ENCODE measurements at regions not wholly inside any gene's neighbourhood (a gene's known extent, or its start where the extent isn't known, plus 50 kb on each side); places are given as distances from the start of the nearest gene placed in this dataset.

GRCh38 chr10:111933937-111934336, 249.6 kb downstream of the GPAM start (continued):
- TF ChIP-seq PML (IDR thresholded peaks at IDR 0.05; ENCODE audit: low read length) (no peak), SP1 (IDR thresholded peaks at IDR 0.05; ENCODE audit: low read depth, low read length) (no peak), POLR2A (IDR thresholded peaks at IDR 0.05; ENCODE audit: low read depth, low read length) (no peak), ELK1 (IDR thresholded peaks at IDR 0.05; ENCODE audit: low read depth, low read length) (no peak), BCLAF1 (IDR thresholded peaks at IDR 0.05) (no peak), CHD1 (IDR thresholded peaks at IDR 0.05; ENCODE audit: low read depth, low read length) (no peak)
- TF ChIP-seq, protein P1, sequence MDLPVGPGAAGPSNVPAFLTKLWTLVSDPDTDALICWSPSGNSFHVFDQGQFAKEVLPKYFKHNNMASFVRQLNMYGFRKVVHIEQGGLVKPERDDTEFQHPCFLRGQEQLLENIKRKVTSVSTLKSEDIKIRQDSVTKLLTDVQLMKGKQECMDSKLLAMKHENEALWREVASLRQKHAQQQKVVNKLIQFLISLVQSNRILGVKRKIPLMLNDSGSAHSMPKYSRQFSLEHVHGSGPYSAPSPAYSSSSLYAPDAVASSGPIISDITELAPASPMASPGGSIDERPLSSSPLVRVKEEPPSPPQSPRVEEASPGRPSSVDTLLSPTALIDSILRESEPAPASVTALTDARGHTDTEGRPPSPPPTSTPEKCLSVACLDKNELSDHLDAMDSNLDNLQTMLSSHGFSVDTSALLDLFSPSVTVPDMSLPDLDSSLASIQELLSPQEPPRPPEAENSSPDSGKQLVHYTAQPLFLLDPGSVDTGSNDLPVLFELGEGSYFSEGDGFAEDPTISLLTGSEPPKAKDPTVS (IDR thresholded peaks at IDR 0.05; ENCODE audit: low read depth, low read length): no peak

DNA sequence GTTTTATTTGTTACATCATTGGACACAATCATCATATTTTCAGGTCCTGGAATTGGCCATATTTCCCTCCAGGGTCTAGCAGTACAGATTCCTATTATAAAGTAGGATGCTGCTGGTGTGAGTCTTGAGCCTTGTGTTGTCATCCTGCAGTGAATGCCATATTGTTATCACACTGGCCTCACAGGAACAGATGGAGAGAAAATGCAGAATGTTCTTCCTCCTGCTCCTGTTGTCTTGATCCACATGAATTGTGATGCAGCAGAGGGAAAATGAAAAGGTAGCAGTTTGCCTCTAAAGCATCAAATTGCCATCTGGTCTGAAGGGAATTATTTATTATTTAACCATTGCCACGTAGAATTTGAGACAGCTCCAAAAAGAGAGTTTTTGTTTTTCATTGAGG, 248.6 kb downstream of the GPAM start:
- ChIA-PET CTCF (interaction anchor here (0.5 kb wide), 1 partner anchor 88 kb away, joined by 4 read pairs; no protein-coding TSS in a partner anchor), POLR2A (no interaction called here), SMC1A (ENCODE audit: uncharacterized antibody, unreplicated experiment) (no interaction called here), RAD21 (ENCODE audit: unreplicated experiment) (no interaction called here)
- H3K9me3 ChIP-seq (replicated peaks; ENCODE audit: control insufficient read depth, insufficient read depth, low read length): no peaks in the 10 kb centered on the region
- H4K20me1 ChIP-seq (ENCODE audit: control insufficient read depth, insufficient read depth): no peaks in the 10 kb centered on the region
- H3K4me2 ChIP-seq (ENCODE audit: control insufficient read depth, insufficient read depth): no peak overlapping the region
- no peaks in the 10 kb centered on the region for H3K36me3 ChIP-seq (ENCODE audit: control insufficient read depth in 2 of 2, insufficient read depth in 2 of 2, low read length in 1 of 2)
- no peak overlapping the region for H3K4me3 ChIP-seq
- no TSS peak for BruUV-seq (replicated peaks)
- H3K9ac ChIP-seq (ENCODE audit: control insufficient read depth, insufficient read depth, low read length): no peak overlapping the region
- DNase-seq (ENCODE audit: low read depth, low spot score): no peak
- intact Hi-C loops (cut with micrococcal nuclease; ENCODE audit: unreplicated experiment): no loop called here
- no peaks in the 10 kb centered on the region for H3K4me1 ChIP-seq (ENCODE audit: control insufficient read depth, insufficient read depth, low read length)
- no peak overlapping the region for H3K27ac ChIP-seq (ENCODE audit: control insufficient read depth, insufficient read depth)
- FAIRE-seq: no peak
- no peak overlapping the region for H2AFZ ChIP-seq (ENCODE audit: control insufficient read depth, low read depth, low read length)
- 0% methylated on average over 1 of the region's 1 CpG for WGBS (ENCODE audit: insufficient coverage, insufficient replicate concordance, low lambda C conversion rate, missing lambda C conversion rate)
- no peaks in the 10 kb centered on the region for H3K79me2 ChIP-seq (ENCODE audit: control insufficient read depth, insufficient read depth, low read length)
- no peak for ATAC-seq
- H3K27me3 ChIP-seq (replicated peaks in 1 of 2; ENCODE audit: control insufficient read depth in 2 of 2, insufficient read depth in 2 of 2, low read length in 1 of 2): no peaks in the 10 kb centered on the region; a peak in 1 of 4 replicates
- in situ Hi-C loops (cut with MboI): no loop called here
- no peak for TF ChIP-seq SMARCA5 (IDR thresholded peaks at IDR 0.05)
- no peak for TF ChIP-seq E4F1 (IDR thresholded peaks at IDR 0.05; ENCODE audit: borderline replicate concordance, partially characterized antibody)
- no peak for TF ChIP-seq CUX1 (IDR thresholded peaks at IDR 0.05; ENCODE audit: insufficient replicate concordance, low read depth, low read length)
- TF ChIP-seq ZNF24 (IDR thresholded peaks at IDR 0.05): no peak
